Erythroblast (primary cell): ENCODE measurements at regions not wholly inside any gene's neighbourhood (a gene's known extent, or its start where the extent isn't known, plus 50 kb on each side); places are given as distances from the start of the nearest gene placed in this dataset.

Source experiments
- GATA1 ChIP-seq: IDR thresholded peaks from 2 replicates; pipeline ENCODE4 v1.6.1; 2011; ENCODE audit warnings: low read depth, mild to moderate bottlenecking, control low read depth, low read length, moderate library complexity
- POLR2A ChIP-seq: IDR thresholded peaks from 2 replicates; pipeline ENCODE4 v1.6.1; 2011; ENCODE audit warnings: mild to moderate bottlenecking, low read length

DNA sequence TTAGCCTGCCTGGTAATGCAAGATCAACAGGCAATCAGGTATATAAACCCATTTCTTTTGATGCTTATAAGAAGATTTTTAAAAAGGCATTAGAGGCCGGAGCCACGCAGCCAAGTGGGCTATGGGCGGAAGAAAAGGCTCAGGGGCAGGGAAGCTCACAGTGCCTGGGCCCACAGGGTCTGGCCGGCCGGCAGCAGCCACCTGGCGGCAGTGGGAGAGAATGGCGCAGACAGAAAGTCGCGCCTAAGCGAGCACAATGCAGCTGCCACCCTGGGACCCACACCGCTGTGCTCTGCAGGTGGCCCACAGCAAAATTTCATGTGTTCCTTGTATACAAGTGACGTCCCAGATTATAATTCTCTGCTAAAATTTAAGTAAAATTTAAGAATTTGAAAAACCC is 448.6 kb upstream of the RASGRP1 start:
- TF ChIP-seq POLR2A (no peak), GATA1 (no peak)
